ENCODE measurements at regions not wholly inside any gene's neighbourhood (a gene's known extent, or its start where the extent isn't known, plus 50 kb on each side); places are given as distances from the start of the nearest gene placed in this dataset.

DNA sequence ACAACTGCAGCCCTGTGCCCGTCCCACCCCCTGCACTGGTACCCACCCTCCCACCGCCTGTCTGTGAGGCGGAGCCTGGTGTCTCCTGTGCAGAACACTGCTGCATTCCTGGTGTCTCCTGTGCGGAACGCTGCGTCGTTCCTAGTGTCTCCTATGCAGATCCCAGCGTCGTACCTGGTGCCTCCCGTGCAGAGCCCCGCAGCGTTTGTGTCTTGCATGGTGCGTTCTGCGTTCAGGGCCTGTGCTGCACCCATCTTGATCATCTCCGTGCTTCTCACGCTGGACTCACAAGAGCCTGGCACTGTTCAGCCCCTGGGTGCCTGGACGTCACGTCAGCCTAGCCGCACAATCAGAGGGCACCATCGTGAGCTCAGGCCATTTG lies 248.6 kb upstream of the SALL3 start:
- no peaks in the 10 kb centered on the region for H3K27me3 Mint-ChIP-seq (ENCODE audit: low read depth)
- no peak overlapping the region for H3K4me3 Mint-ChIP-seq (ENCODE audit: low read depth)
- H3K27ac Mint-ChIP-seq, result no peak overlapping the region
- no peaks in the 10 kb centered on the region for H3K4me1 Mint-ChIP-seq (ENCODE audit: low read depth)
- DNase-seq (ENCODE audit: low spot score), result no peak
- no peaks in the 10 kb centered on the region for H3K9me3 Mint-ChIP-seq
- H3K36me3 Mint-ChIP-seq (ENCODE audit: low read depth), result no peaks in the 10 kb centered on the region
- intact Hi-C loops (cut with micrococcal nuclease), result no loop called here

DNA sequence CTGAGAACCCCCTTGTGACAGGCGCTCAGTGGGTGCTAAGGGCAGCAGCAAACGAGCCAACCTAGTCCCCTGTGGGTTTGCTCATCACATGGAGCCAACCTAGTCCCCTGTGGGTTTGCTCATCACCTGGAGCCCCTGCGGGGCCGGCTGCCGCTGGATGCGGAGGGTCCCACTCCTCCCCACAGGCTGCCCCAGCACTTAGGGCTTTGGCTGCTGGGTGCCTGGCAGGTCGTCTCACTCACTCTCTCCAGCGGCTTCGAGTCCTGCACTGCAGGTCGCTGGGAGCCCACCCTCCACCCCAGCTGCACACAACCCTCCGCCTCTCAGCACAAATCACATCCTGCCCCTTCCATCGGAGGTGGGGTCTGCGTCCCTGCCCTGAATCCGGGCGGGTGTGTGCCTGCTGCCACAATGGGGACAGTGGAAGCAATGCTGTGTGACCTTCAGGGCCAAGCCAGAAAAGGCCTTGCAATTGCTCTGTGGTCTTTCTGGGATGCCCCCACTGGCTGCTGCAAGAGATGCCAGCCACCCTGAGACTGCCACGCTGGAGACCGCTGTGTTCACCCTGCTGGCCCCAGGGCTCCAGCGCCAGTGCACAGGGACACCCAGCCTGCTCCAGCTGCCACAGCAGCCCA lies 248.1 kb upstream of the SALL3 start:
- no peaks in the 10 kb centered on the region for H3K36me3 Mint-ChIP-seq (ENCODE audit: low read depth)
- H3K4me1 Mint-ChIP-seq (ENCODE audit: low read depth), result no peaks in the 10 kb centered on the region
- no peaks in the 10 kb centered on the region for H3K27me3 Mint-ChIP-seq (ENCODE audit: low read depth)
- no peak overlapping the region for H3K4me3 Mint-ChIP-seq (ENCODE audit: low read depth)
- H3K9me3 Mint-ChIP-seq, result no peaks in the 10 kb centered on the region
- no peak overlapping the region for H3K27ac Mint-ChIP-seq
- no peak for DNase-seq (ENCODE audit: low spot score)
- intact Hi-C loops (cut with micrococcal nuclease), result no loop called here

DNA sequence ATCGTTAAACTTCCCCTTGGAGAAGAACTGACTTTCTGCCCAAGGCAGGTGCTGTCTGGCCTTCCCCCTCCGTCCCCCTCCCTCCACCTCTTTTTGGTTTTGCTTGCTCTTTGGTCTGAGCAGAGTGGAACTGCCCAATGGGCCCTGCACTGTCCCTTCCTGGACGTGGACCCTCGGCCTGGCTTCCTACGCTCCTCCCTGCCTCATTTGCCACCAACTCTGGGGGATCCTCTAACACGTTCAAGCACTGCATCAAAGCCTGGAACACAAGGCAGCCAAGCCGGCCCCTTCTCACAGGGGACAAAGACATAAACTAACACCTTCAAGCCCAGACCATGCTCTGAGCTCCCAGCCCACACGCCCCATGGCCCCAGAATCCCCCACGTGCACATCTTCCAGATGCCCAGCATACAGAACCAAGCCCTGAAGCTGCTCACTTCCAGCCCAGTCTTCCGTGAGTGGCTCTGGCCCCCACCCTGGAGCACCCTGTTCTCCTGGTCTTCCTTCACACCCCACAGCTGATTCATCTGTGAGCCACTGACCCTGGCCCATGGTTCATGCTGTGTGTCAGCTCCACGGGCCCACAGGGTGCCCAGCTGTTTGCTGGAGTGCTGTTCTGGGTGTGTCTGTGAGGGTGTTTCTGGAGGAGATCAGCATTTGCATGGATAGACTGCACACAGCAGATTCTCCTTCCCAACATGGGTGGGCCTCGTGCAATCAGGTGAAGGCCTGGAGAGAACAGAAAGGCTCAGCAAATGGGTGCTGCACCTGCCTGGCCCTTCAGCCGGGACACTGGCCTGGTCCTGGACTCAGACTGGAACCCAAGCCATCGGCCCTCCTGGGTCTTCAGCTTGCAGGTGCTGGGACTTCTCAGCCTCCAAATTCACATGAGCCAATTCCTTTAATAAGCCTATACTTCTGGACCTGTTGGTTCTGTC lies 247.1 kb upstream of the SALL3 start:
- no peak for DNase-seq (ENCODE audit: low spot score)
- intact Hi-C loops (cut with micrococcal nuclease), result no loop called here
- Mint-ChIP-seq H3K4me3 (ENCODE audit: low read depth) (no peak overlapping the region), H3K27ac (no peak overlapping the region), H3K4me1 (ENCODE audit: low read depth) (no peaks in the 10 kb centered on the region), H3K9me3 (no peaks in the 10 kb centered on the region), H3K27me3 (ENCODE audit: low read depth) (no peaks in the 10 kb centered on the region), H3K36me3 (ENCODE audit: low read depth) (no peaks in the 10 kb centered on the region)

DNA sequence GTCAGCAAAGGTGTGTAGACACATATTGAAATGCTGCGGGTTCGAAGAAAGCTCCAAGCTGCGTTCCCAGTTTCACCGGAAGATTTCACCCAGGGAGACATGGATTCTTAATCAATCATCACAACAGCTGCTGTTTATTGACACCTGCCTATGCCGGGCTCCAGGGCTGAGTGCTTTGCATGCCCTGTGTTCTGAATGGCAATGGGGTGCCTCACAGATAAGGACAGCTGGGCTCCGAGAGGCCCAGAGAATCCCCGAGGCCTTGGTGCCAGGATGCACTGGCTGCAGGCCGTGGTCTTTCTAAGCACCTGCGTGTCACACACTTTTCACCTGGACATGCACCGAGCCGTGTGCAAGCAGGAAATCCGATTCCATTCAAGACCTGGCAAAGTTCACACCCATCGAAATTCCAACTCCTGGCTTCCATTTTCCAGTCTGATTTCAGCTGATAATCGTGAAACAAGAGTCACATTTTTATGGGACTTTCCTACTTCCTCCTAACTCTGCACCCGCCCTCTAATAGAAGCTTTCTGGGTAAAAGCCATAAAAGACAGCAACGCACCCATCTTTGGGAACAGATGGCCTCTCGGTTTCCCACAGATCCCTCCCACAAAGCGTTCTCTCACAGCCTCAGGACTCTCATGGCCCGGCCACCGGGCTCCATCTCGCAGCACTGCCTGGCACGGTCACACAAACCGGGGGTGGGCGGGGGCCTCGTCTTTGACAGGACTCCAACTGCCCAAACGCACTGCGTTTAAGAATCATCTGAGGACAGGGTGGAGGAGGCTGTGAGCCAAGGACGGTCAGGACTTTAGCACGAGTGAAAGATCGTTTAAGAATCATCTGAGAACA lies 245.6 kb upstream of the SALL3 start:
- no peak for DNase-seq (ENCODE audit: low spot score)
- no peaks in the 10 kb centered on the region for H3K27me3 Mint-ChIP-seq (ENCODE audit: low read depth)
- H3K4me1 Mint-ChIP-seq (ENCODE audit: low read depth), result no peaks in the 10 kb centered on the region
- H3K27ac Mint-ChIP-seq, result no peak overlapping the region
- peaks cover 3% of the 10 kb centered on the region for H3K9me3 Mint-ChIP-seq
- no peaks in the 10 kb centered on the region for H3K36me3 Mint-ChIP-seq (ENCODE audit: low read depth)
- intact Hi-C loops (cut with micrococcal nuclease), result no loop called here
- no peak overlapping the region for H3K4me3 Mint-ChIP-seq (ENCODE audit: low read depth)

DNA sequence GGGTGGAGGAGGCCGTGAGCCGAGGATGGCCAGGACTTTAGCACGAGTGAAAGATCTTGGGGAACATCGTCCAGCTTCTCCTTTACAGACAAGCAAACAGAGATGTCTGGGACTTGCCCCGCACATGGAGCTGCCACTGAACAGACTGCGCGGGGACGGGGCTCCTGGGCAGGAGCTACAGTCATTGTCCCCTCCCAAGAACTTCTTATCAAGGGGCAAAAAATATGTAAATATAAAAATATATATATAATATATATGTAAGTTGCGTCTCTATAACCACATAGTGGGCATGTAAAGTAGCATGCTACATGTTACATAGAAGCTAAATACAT lies 245.0 kb upstream of the SALL3 start:
- H3K9me3 Mint-ChIP-seq, result peaks cover 6% of the 10 kb centered on the region
- no peak overlapping the region for H3K4me3 Mint-ChIP-seq (ENCODE audit: low read depth)
- DNase-seq (ENCODE audit: low spot score), result no peak
- intact Hi-C loops (cut with micrococcal nuclease), result no loop called here
- no peaks in the 10 kb centered on the region for H3K36me3 Mint-ChIP-seq (ENCODE audit: low read depth)
- H3K27ac Mint-ChIP-seq, result no peak overlapping the region
- H3K27me3 Mint-ChIP-seq (ENCODE audit: low read depth), result no peaks in the 10 kb centered on the region
- no peaks in the 10 kb centered on the region for H3K4me1 Mint-ChIP-seq (ENCODE audit: low read depth)

DNA sequence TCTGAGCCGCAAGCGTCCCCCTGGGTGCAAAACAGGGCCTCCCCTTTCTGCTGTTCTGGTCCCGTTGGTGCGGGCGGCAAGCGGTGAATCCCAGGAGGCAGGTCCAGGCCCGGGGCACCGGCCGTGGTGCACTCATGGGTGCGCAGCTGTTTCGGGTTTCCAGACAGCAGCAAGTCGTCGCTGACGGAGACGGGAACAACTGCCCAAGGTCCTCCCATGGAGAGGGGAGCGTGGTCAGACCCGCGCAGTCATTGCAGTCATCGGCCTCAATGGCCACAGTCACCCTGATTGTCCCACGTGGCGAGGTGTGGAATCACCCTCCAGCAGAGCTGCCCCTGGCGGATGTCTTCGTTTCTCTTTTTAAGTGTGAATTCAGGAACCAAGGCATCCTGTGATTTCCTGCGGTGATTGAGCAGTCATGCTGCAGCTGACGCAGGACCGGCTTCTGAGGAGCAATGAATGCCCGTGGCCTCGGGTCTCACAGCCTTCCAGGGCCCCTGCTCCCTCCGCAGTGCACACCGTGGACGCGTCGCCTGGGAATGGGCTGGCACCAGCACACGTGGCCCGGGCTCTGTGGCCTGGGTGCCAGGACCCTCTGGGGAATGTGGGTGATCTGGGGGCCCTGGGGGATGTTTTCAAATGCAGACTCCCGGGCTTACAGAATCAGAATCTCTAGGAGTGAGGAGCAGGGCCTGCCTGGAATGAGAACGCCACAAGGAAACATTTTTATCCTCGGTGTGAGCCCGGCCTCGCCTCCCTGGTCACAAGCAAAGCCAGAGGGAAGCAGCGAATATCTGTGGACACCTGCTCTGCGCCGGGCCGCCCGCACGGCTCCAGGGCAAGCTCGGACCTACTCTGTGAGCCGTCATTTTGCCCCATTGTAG lies 244.2 kb upstream of the SALL3 start:
- no peaks in the 10 kb centered on the region for H3K27me3 Mint-ChIP-seq (ENCODE audit: low read depth)
- H3K9me3 Mint-ChIP-seq, result peaks cover 6% of the 10 kb centered on the region
- no peak overlapping the region for H3K27ac Mint-ChIP-seq
- no peaks in the 10 kb centered on the region for H3K36me3 Mint-ChIP-seq (ENCODE audit: low read depth)
- intact Hi-C loops (cut with micrococcal nuclease), result no loop called here
- no peaks in the 10 kb centered on the region for H3K4me1 Mint-ChIP-seq (ENCODE audit: low read depth)
- DNase-seq (ENCODE audit: low spot score), result no peak
- H3K4me3 Mint-ChIP-seq (ENCODE audit: low read depth), result no peak overlapping the region

DNA sequence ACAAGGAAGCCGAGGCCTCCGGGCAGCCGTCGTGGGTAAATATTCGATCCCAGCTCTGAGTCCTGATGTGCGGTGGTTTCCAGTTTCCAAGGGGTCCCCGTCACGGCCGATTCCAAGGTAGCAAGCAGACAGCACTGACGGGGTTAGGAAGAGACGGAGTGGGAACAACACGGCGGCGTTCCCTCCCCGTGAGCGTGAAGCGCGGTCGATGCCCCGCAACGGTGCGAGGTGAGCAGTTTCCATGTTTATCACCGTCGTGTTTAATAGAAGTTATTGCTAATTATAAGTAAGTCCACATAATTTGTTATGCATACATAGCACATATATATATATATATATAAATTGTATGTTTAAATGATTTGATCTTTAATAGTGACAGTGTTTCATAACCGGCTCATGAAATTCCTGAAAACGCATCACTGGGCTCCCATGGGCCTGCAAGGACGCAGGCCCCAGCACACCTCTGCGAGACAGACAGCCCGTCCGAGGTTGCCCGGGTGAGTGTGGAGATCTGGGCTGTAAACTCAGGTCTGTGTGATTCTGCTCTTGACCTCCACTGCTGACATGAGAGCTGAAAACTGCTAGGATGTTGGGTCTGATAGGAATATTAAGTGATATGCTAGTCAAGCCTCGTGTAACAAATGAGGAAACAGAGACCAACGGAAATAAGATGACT lies 243.5 kb upstream of the SALL3 start:
- H3K27me3 Mint-ChIP-seq (ENCODE audit: low read depth), result no peaks in the 10 kb centered on the region
- no peak overlapping the region for H3K4me3 Mint-ChIP-seq (ENCODE audit: low read depth)
- H3K9me3 Mint-ChIP-seq, result peaks cover 6% of the 10 kb centered on the region
- intact Hi-C loops (cut with micrococcal nuclease), result no loop called here
- no peaks in the 10 kb centered on the region for H3K4me1 Mint-ChIP-seq (ENCODE audit: low read depth)
- H3K27ac Mint-ChIP-seq, result no peak overlapping the region
- no peak for DNase-seq (ENCODE audit: low spot score)
- H3K36me3 Mint-ChIP-seq (ENCODE audit: low read depth), result no peaks in the 10 kb centered on the region

DNA sequence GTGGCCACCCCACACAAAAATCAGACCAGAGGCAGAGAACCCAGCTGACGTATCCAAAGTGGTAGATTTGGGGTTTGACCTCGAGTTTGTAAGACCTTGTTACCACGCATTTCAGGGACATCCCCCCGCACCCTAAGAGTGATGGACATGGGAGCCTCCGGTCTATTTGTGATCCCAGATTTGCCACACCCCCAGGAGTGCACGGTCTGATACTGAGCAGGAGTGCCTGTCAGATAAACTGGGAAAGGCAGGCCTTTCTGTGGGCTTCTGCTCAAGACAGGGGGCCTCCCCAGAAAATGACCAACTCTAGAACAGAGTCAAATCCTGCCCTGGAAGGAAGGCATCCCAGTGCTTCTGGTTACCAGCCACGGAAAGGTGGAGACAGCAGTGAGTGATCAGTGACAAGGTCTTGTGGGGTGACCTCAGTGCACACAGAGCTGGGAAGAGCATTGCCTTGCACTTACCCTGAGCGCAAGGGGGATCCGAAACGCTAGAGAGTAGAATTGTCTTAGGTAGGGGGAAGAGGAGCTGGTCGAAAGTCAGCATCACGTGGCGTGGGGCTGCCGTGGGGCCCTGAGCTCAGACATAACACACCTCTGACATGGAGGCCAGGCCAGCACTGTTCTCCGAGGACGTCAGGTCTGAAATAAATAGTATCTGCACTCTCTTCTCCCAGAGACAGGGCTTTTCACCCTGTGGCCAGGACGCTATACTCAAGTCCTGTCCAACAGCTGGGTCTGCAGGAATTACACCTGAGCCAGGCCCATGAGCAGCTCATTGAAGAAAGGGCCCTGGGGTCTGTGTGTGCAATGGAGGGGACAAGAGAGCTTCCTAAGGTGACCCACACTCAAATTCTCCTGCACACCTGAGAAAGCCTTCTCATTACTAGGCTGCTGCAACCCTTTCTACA lies 242.4 kb upstream of the SALL3 start:
- Mint-ChIP-seq H3K9me3 (peaks cover 6% of the 10 kb centered on the region), H3K4me1 (ENCODE audit: low read depth) (no peaks in the 10 kb centered on the region)

DNA sequence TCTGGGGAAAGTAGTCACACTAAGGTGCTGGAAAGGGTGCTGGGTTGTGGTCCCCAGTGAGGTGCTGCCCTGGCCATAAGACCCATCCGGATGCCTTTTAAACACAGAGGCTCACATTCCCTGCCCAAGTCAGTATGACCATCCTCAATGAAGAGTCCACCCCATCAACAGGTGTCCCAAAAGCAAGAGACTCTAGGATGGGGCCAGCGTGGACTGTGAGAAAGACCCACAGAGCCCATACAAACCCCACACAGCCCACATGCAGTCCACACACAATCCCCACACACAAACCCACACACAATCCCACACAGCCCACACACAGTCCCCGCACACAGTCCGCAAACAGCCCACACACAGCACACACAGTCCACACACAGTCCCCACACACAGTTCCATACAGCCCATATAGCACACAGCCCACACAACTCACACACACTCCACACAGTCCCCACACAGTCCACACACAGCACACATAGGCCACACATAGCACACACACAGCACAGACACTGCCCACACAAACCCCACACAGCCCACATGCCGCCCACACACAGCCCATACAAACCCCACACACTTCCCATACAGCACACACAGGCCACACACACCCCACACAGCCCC lies 241.4 kb upstream of the SALL3 start:
- H3K9me3 Mint-ChIP-seq, result peaks cover 6% of the 10 kb centered on the region
- no peak overlapping the region for H3K27ac Mint-ChIP-seq
- no peaks in the 10 kb centered on the region for H3K36me3 Mint-ChIP-seq (ENCODE audit: low read depth)
- H3K27me3 Mint-ChIP-seq (ENCODE audit: low read depth), result no peaks in the 10 kb centered on the region
- intact Hi-C loops (cut with micrococcal nuclease), result no loop called here
- H3K4me3 Mint-ChIP-seq (ENCODE audit: low read depth), result no peak overlapping the region
- no peak for DNase-seq (ENCODE audit: low spot score)
- no peaks in the 10 kb centered on the region for H3K4me1 Mint-ChIP-seq (ENCODE audit: low read depth)

More for the DNA sequence above, 242.4 kb upstream of the SALL3 start:
- Mint-ChIP-seq H3K27ac (no peak overlapping the region), H3K36me3 (ENCODE audit: low read depth) (no peaks in the 10 kb centered on the region), H3K27me3 (ENCODE audit: low read depth) (no peaks in the 10 kb centered on the region), H3K4me3 (ENCODE audit: low read depth) (no peak overlapping the region)
- intact Hi-C loops (cut with micrococcal nuclease), result no loop called here
- DNase-seq (ENCODE audit: low spot score), result no peak

DNA sequence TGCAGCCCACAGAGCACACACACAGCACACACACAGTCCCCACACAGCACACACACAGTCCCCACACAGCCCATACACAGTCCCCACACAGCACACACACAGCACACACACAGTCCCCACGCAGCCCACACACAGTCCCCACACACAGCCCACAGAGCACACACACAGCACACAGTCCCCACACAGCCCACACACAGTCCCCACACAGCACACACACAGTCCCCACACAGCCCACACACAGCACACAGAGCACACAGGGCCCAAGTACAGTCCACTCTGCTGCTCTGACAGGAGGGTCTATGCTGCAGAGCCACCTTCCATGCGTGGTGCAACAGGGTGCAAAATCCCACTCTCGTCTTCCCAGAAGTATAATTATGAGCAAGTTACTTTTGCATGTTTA lies 240.5 kb upstream of the SALL3 start:
- no peak overlapping the region for H3K27ac Mint-ChIP-seq
- H3K4me3 Mint-ChIP-seq (ENCODE audit: low read depth), result no peak overlapping the region
- H3K9me3 Mint-ChIP-seq, result peaks cover 6% of the 10 kb centered on the region
- DNase-seq (ENCODE audit: low spot score), result no peak
- no peaks in the 10 kb centered on the region for H3K27me3 Mint-ChIP-seq (ENCODE audit: low read depth)
- no peaks in the 10 kb centered on the region for H3K4me1 Mint-ChIP-seq (ENCODE audit: low read depth)
- H3K36me3 Mint-ChIP-seq (ENCODE audit: low read depth), result no peaks in the 10 kb centered on the region
- intact Hi-C loops (cut with micrococcal nuclease), result no loop called here

All from activated T-helper 2 cell treated with anti-CD3 and anti-CD28 coated beads, Interferon-gamma antibody, Interleukin-2, Interleukin-4, amounts not matched to agents 10 μg/mL and 5 μg/mL and 100 μg/mL, durations not matched to agents 14 hours and 24 hours and 36 hours (primary cell).